H1 (cell line): ENCODE measurements at regions not wholly inside any gene's neighbourhood (a gene's known extent, or its start where the extent isn't known, plus 50 kb on each side); places are given as distances from the start of the nearest gene placed in this dataset.

ENCODE experiments used
- CTCF ChIA-PET: fragments of 300-600 bp; sonication (Branson Sonifier 250); formaldehyde crosslinking; loops from one replicate; lab custom pipeline; 2021; ENCODE audit not compliant: partially characterized antibody; lab: Charles Lee
- POLR2A ChIA-PET: fragments of 300-600 bp; sonication (Branson Sonifier 250); formaldehyde crosslinking; loops from one replicate; lab custom pipeline; 2021; ENCODE audit warnings: inconsistent platforms; ENCODE audit not compliant: partially characterized antibody; lab: Charles Lee
- DNase-seq, 2 experiments: peaks; one replicate each; pipeline versions ENCODE4 v3.0.0 to v3.0.0-alpha.2; 2010 to 2022; ENCODE audit warnings: low spot score in 2 of 2, low read depth in 1 of 2, mixed read lengths in 1 of 2
- FAIRE-seq: peaks from 2 replicates; lab custom pipeline; 2011; peaks lifted over from hg19 to GRCh38; lab: Jason Lieb, UNC
- H2AFZ ChIP-seq: 2 replicates; pipeline ENCODE4 v1.8.1; 2012; ENCODE audit warnings: low read length, inconsistent platforms
- H2AK5ac ChIP-seq: 2 replicates; pipeline ENCODE4 v1.6.1; 2013; ENCODE audit warnings: low read depth, low read length
- H2BK120ac ChIP-seq: replicated peaks from 2 replicates; pipeline ENCODE3; 2013; ENCODE audit warnings: low read depth, low read length, inconsistent platforms
- H2BK12ac ChIP-seq: 2 replicates; pipeline ENCODE4 v1.6.1; 2013; ENCODE audit warnings: low read depth, low read length
- H2BK15ac ChIP-seq: 2 replicates; pipeline ENCODE4 v1.6.1; 2013; ENCODE audit warnings: low read length
- H2BK20ac ChIP-seq: 2 replicates; pipeline ENCODE4 v1.6.1; 2013; ENCODE audit warnings: low read length
- H2BK5ac ChIP-seq: 2 replicates; pipeline ENCODE4 v1.6.1; 2013; ENCODE audit warnings: low read depth, low read length
- H3K14ac ChIP-seq: 2 replicates; pipeline ENCODE4 v1.6.1; 2013; ENCODE audit warnings: inconsistent platforms; ENCODE audit not compliant: insufficient read length
- H3K18ac ChIP-seq: 2 replicates; pipeline ENCODE4 v1.6.1; 2013; ENCODE audit warnings: low read length; ENCODE audit errors: extremely low read depth
- H3K23ac ChIP-seq: 2 replicates; pipeline ENCODE4 v1.6.1; 2013; ENCODE audit warnings: inconsistent platforms; ENCODE audit not compliant: insufficient read length
- H3K23me2 ChIP-seq: 2 replicates; pipeline ENCODE4 v1.6.1; 2013; ENCODE audit warnings: low read depth, low read length
- H3K27ac ChIP-seq: 2 replicates; pipeline ENCODE4 v1.6.1; 2011; ENCODE audit warnings: low read depth, low read length, inconsistent platforms
- H3K27me3 ChIP-seq, 4 experiments: replicated peaks in 1 of 4; 1 replicate in 1 of 4; 2 replicates in 3 of 4; pipeline versions ENCODE4 v1.6.1 to v1.8.1; 2011 to 2013; ENCODE audit warnings: low read length in 3 of 4, mild to moderate bottlenecking in 3 of 4, inconsistent platforms in 2 of 4, mixed read lengths in 2 of 4, moderate library complexity in 1 of 4; ENCODE audit not compliant: control insufficient read depth in 3 of 4, insufficient read depth in 3 of 4; ENCODE audit errors: extremely low read depth in 1 of 4
- H3K36me3 ChIP-seq, 4 experiments: 2 replicates each; pipeline versions ENCODE4 v1.6.1 to v1.8.1; 2011 to 2013; ENCODE audit warnings: mild to moderate bottlenecking in 4 of 4, low read length in 3 of 4, moderate library complexity in 2 of 4, control low read depth in 1 of 4, inconsistent platforms in 1 of 4; ENCODE audit not compliant: insufficient read depth in 4 of 4, control insufficient read depth in 2 of 4
- H3K4ac ChIP-seq: replicated peaks from 2 replicates; pipeline ENCODE3; 2013; ENCODE audit warnings: low read length, low read depth, mixed read lengths, inconsistent platforms; ENCODE audit not compliant: insufficient read length
- H3K4me1 ChIP-seq, 4 experiments: replicated peaks in 1 of 4; 1 replicate in 1 of 4; 2 replicates in 3 of 4; pipeline versions ENCODE4 v1.6.1 to v1.8.1; 2011 to 2013; ENCODE audit warnings: low read length in 3 of 4, inconsistent platforms in 2 of 4, mixed read lengths in 1 of 4; ENCODE audit not compliant: insufficient read depth in 4 of 4, control insufficient read depth in 3 of 4
- H3K4me2 ChIP-seq, 2 experiments: 2 replicates each; pipeline versions ENCODE4 v1.6.1 to v1.8.1; 2011 to 2013; ENCODE audit warnings: low read depth in 2 of 2, low read length in 2 of 2, control low read depth in 1 of 2, inconsistent platforms in 1 of 2, mild to moderate bottlenecking in 1 of 2; ENCODE audit not compliant: insufficient read depth in 1 of 2
- H3K4me3 ChIP-seq, 4 experiments: fragments of 200-600, 300-600 bp in 1 of 4; sonication (generic), shearing (Covaris generic), sonication (Bioruptor Twin) in 1 of 4; 2 replicates each; pipeline versions ENCODE4 v1.5.1 to v1.8.1; 2011 to 2016; ENCODE audit warnings: low read length in 4 of 4, low read depth in 3 of 4, control low read depth in 2 of 4, inconsistent platforms in 2 of 4, mild to moderate bottlenecking in 2 of 4, mixed read lengths in 1 of 4, moderate library complexity in 1 of 4; ENCODE audit not compliant: insufficient read depth in 2 of 4; ENCODE audit errors: extremely low read depth in 1 of 4
- H3K56ac ChIP-seq: replicated peaks from 2 replicates; pipeline ENCODE3; 2013; ENCODE audit warnings: low read depth, mild to moderate bottlenecking, mixed read lengths, low read length, inconsistent platforms; ENCODE audit not compliant: insufficient read length
- H3K79me1 ChIP-seq: 2 replicates; pipeline ENCODE4 v1.6.1; 2013; ENCODE audit warnings: low read depth, low read length, control low read depth
- H3K79me2 ChIP-seq, 2 experiments: 2 replicates each; pipeline versions ENCODE4 v1.6.1 to v1.8.1; 2012 to 2013; ENCODE audit warnings: low read length in 2 of 2, mild to moderate bottlenecking in 2 of 2, inconsistent platforms in 1 of 2; ENCODE audit not compliant: insufficient read depth in 2 of 2, control insufficient read depth in 1 of 2
- H3K9ac ChIP-seq, 4 experiments: replicated peaks in 1 of 4; 1 replicate in 1 of 4; 2 replicates in 3 of 4; pipeline versions ENCODE4 v1.6.1 to v1.8.1; 2011 to 2013; ENCODE audit warnings: low read depth in 3 of 4, low read length in 3 of 4, control low read depth in 2 of 4, mild to moderate bottlenecking in 2 of 4, moderate library complexity in 2 of 4, inconsistent platforms in 1 of 4; ENCODE audit errors: extremely low read depth in 1 of 4
- H3K9me3 ChIP-seq, 2 experiments: 2 replicates each; pipeline versions ENCODE4 v1.6.1 to v1.8.1; 2012 to 2013; ENCODE audit warnings: mild to moderate bottlenecking in 2 of 2, moderate library complexity in 2 of 2, control low read depth in 1 of 2, inconsistent platforms in 1 of 2, low read depth in 1 of 2, low read length in 1 of 2, mixed read lengths in 1 of 2; ENCODE audit not compliant: insufficient read depth in 2 of 2
- H4K20me1 ChIP-seq, 2 experiments: replicated peaks in 1 of 2; 2 replicates each; pipeline versions ENCODE3 to v1.8.1; 2011 to 2013; ENCODE audit warnings: inconsistent platforms in 2 of 2, low read length in 2 of 2, mild to moderate bottlenecking in 1 of 2; ENCODE audit not compliant: insufficient read depth in 2 of 2, control insufficient read depth in 1 of 2
- H4K5ac ChIP-seq: 2 replicates; pipeline ENCODE4 v1.6.1; 2013; ENCODE audit warnings: low read length, low read depth, mixed read lengths, inconsistent platforms; ENCODE audit not compliant: insufficient read length
- H4K8ac ChIP-seq: 2 replicates; pipeline ENCODE4 v1.8.0; 2013; ENCODE audit warnings: mild to moderate bottlenecking, moderate library complexity, low read length, inconsistent platforms; ENCODE audit not compliant: insufficient read depth; ENCODE audit errors: extremely low read depth
- H4K91ac ChIP-seq: replicated peaks from 2 replicates; pipeline ENCODE3; 2013; ENCODE audit warnings: low read length, mixed read lengths, inconsistent platforms; ENCODE audit not compliant: insufficient read length
- ATF2 ChIP-seq: IDR thresholded peaks from 2 replicates; pipeline ENCODE4 v1.6.1; 2012; ENCODE audit warnings: low read length, inconsistent platforms
- CBX5 ChIP-seq: fragments of 300-800, 300-1000 bp; sonication (generic); IDR thresholded peaks from 2 replicates; pipeline ENCODE4 v1.7.1; 2016; ENCODE audit warnings: antibody characterized with exemption, low read length, low read depth
- CHD2 ChIP-seq: IDR thresholded peaks from 2 replicates; pipeline ENCODE4 v1.6.1; 2012; ENCODE audit warnings: low read length, improper control_type of control experiment
- CTCF ChIP-seq, 3 experiments: IDR thresholded peaks; 1 replicate in 2 of 3; 2 replicates in 1 of 3; pipeline versions ENCODE4 v1.5.1 to v1.6.1; 2011; ENCODE audit warnings: low read length in 3 of 3, mild to moderate bottlenecking in 3 of 3, inconsistent platforms in 2 of 3, low read depth in 1 of 3, moderate library complexity in 1 of 3; ENCODE audit not compliant: insufficient read depth in 1 of 3; ENCODE audit errors: control extremely low read depth in 1 of 3
- MAX ChIP-seq: IDR thresholded peaks from 2 replicates; pipeline ENCODE4 v1.6.1; 2012; ENCODE audit warnings: inconsistent platforms
- RFX5 ChIP-seq: IDR thresholded peaks from 2 replicates; pipeline ENCODE4 v1.6.1; 2011; ENCODE audit warnings: low read depth, low read length, improper control_type of control experiment, borderline replicate concordance
- SP2 ChIP-seq: IDR thresholded peaks from 2 replicates; pipeline ENCODE4 v1.6.1; 2012; ENCODE audit warnings: mild to moderate bottlenecking, low read length, inconsistent platforms
- WGBS, 2 experiments: shearing (Covaris generic) in 1 of 2; methylation state at CpG; one replicate each; pipeline versions ENCODE4 v1.1.6 to v1.1.7; 2013 to 2015; ENCODE audit warnings: low lambda C conversion rate in 2 of 2, mixed read lengths in 2 of 2, inconsistent platforms in 1 of 2, low coverage in 1 of 2, missing lambda C conversion rate in 1 of 2; ENCODE audit not compliant: insufficient replicate concordance in 2 of 2, insufficient coverage in 1 of 2, insufficient read length in 1 of 2; ENCODE audit errors: extremely low coverage in 1 of 2, missing lambda C conversion rate in 1 of 2; 5-methylcytosine and 5-hydroxymethylcytosine counted together

- Histone ChIP-seq H3K14ac (no peak overlapping the region), H2BK120ac (no peak overlapping the region), H3K23ac (no peak overlapping the region), H3K27ac (no peak overlapping the region), H2BK5ac (no peak overlapping the region), H3K4me2 (no peak overlapping the region), H4K5ac (no peak overlapping the region), H3K79me1 (no peaks in the 10 kb centered on the region), H3K27me3 (no peaks in the 10 kb centered on the region), H2BK15ac (no peak overlapping the region), H4K20me1 (no peaks in the 10 kb centered on the region), H3K36me3 (no peaks in the 10 kb centered on the region), H3K4ac (no peak overlapping the region), H3K9me3 (no peaks in the 10 kb centered on the region)
- DNase-seq (no peak), FAIRE-seq (no peak)
- WGBS, 2 experiments = 93% methylated on average over 2 of the region's 2 CpGs; no CpG with 5 or more reads in 1 of the 2 experiments
- TF ChIP-seq SP2 (no peak), ATF2 (no peak), CHD2 (no peak), CBX5 (no peak), MAX (no peak), CTCF (IDR thresholded peaks at IDR 0.05; ENCODE audit: control extremely low read depth in 1 of 3, insufficient read depth in 1 of 3, low read depth in 1 of 3, low read length in 3 of 3) (no peak), RFX5 (no peak)
- TF ChIP-seq, all 59 proteins: peak for 0
- H2AFZ ChIP-seq = no peak overlapping the region
- no peak overlapping the region for H2BK12ac ChIP-seq
- ChIA-PET CTCF (no interaction called here), POLR2A (no interaction called here)
- H3K4me3 ChIP-seq = no peak overlapping the region
- H4K8ac ChIP-seq = no peak overlapping the region
- no peak overlapping the region for H2AK5ac ChIP-seq
- no peaks in the 10 kb centered on the region for H3K23me2 ChIP-seq
- no peaks in the 10 kb centered on the region for H3K4me1 ChIP-seq
- no peak overlapping the region for H2BK20ac ChIP-seq
- H3K79me2 ChIP-seq = no peaks in the 10 kb centered on the region
- H3K18ac ChIP-seq = no peak overlapping the region
- no peak overlapping the region for H4K91ac ChIP-seq
- no peak overlapping the region for H3K9ac ChIP-seq
- H3K56ac ChIP-seq = no peak overlapping the region
Observed at GRCh38 chrX:39324233-39324930, 523.1 kb downstream of the MID1IP1 start.
